Ovary (tissue), 3 donors: ENCODE measurements at regions not wholly inside any gene's neighbourhood (a gene's known extent, or its start where the extent isn't known, plus 50 kb on each side); places are given as distances from the start of the nearest gene placed in this dataset.

Experiments used
- CTCF ChIP-seq, 3 donors: fragments of 450-650 bp in 2 of 3; fragments of 200-600 bp in 1 of 3; IDR thresholded peaks; one replicate each; pipeline versions ENCODE4 v1.5.1 to v1.8.0; 2016 to 2022; ENCODE audit warnings: antibody characterized with exemption in 3 of 3, mild to moderate bottlenecking in 1 of 3
- EP300 ChIP-seq: sonication (generic); formaldehyde crosslinking; IDR thresholded peaks from one replicate; pipeline ENCODE4 v1.6.1; 2017; ENCODE audit warnings: antibody characterized with exemption
- donor health status: DM: no; HTN: no; CAD: no.

DNA sequence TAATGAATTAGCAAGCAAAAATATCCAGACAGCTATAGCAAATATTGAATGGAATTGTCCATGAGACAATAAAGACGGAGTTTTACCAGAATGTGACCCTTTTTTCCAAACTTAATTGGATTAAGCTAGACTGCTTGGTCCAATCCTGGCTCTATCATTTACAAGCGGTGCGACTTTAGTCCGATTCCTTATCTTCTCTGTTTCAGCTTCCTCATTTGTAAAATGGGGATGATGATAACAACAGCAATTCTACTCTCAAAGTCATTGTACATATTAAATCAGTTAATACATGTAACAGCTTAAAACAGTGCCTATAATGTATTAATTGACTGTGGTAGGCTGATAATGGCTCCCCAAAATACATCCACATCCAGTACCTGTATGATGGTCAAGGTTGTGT, 62.1 kb upstream of the CRBN start:
- TF ChIP-seq CTCF (IDR thresholded peaks at IDR 0.05) (no peak), EP300 (no peak)
